Fibroblast of lung (primary cell): ENCODE measurements at regions not wholly inside any gene's neighbourhood (a gene's known extent, or its start where the extent isn't known, plus 50 kb on each side); places are given as distances from the start of the nearest gene placed in this dataset.

Source experiments
- DNase-seq, 2 donors: peaks; one replicate each; pipeline versions ENCODE4 v3.0.0 to v3.0.0-alpha.2; 2010; ENCODE audit warnings: low read depth in 2 of 2
- H2AFZ ChIP-seq: 2 replicates; pipeline ENCODE4 v1.5.1; 2012; ENCODE audit warnings: low read length, control low read depth, inconsistent platforms
- H3K27ac ChIP-seq: 2 replicates; pipeline ENCODE4 v1.5.1; 2011; ENCODE audit warnings: low read length, control low read depth; ENCODE audit not compliant: insufficient read depth
- H3K27me3 ChIP-seq: 2 replicates; pipeline ENCODE4 v1.5.1; 2011; ENCODE audit warnings: mild to moderate bottlenecking, low read length; ENCODE audit not compliant: control insufficient read depth, insufficient read depth
- H3K36me3 ChIP-seq: 2 replicates; pipeline ENCODE4 v1.5.1; 2011; ENCODE audit warnings: low read length; ENCODE audit not compliant: control insufficient read depth, insufficient read depth
- H3K4me1 ChIP-seq: 2 replicates; pipeline ENCODE4 v1.5.1; 2011; ENCODE audit warnings: low read length; ENCODE audit not compliant: control insufficient read depth, insufficient read depth; ENCODE audit errors: extremely low read depth
- H3K4me2 ChIP-seq: 2 replicates; pipeline ENCODE4 v1.5.1; 2011; ENCODE audit warnings: low read length, control low read depth; ENCODE audit not compliant: insufficient read depth; ENCODE audit errors: extremely low read depth
- H3K4me3 ChIP-seq, 4 experiments: fragments of 200-600 bp in 1 of 4; sonication (generic) in 1 of 4; replicated peaks in 1 of 4; 2 replicates each; pipeline ENCODE4 v1.5.1; 2011 to 2016; ENCODE audit warnings: low read length in 4 of 4, low read depth in 3 of 4, mild to moderate bottlenecking in 3 of 4, control low read depth in 2 of 4, inconsistent platforms in 1 of 4, mixed read lengths in 1 of 4; ENCODE audit not compliant: insufficient read depth in 1 of 4; ENCODE audit errors: control extremely low read depth in 1 of 4
- H3K79me2 ChIP-seq: 2 replicates; pipeline ENCODE4 v1.5.1; 2012; ENCODE audit warnings: mild to moderate bottlenecking, low read length, inconsistent platforms; ENCODE audit not compliant: control insufficient read depth, insufficient read depth
- H3K9ac ChIP-seq: 2 replicates; pipeline ENCODE4 v1.5.1; 2011; ENCODE audit warnings: mild to moderate bottlenecking, low read length, control low read depth; ENCODE audit not compliant: insufficient read depth
- H3K9me3 ChIP-seq: 2 replicates; pipeline ENCODE4 v1.5.1; 2012; ENCODE audit warnings: low read depth, low read length; ENCODE audit not compliant: control insufficient read depth, insufficient read depth
- H4K20me1 ChIP-seq: 2 replicates; pipeline ENCODE4 v1.5.1; 2011; ENCODE audit warnings: low read length; ENCODE audit not compliant: control insufficient read depth, insufficient read depth; ENCODE audit errors: extremely low read depth
- CTCF ChIP-seq, 2 donors: IDR thresholded peaks in 1 of 2; conservative IDR thresholded peaks in 1 of 2; 1 replicate in 1 of 2; 2 replicates in 1 of 2; pipeline ENCODE4 v1.5.1; 2011 to 2012; ENCODE audit warnings: low read length in 2 of 2, control low read depth in 1 of 2, inconsistent platforms in 1 of 2, low read depth in 1 of 2, mild to moderate bottlenecking in 1 of 2
- EZH2 ChIP-seq: IDR thresholded peaks from 2 replicates; pipeline ENCODE4 v1.5.1; 2012; ENCODE audit warnings: low read length, control low read depth, mild to moderate bottlenecking; ENCODE audit errors: missing control alignments

GRCh38 chr13:53507741-53508140 is 479.1 kb downstream of the OLFM4 start:
- Histone ChIP-seq H3K4me1 (no peaks in the 10 kb centered on the region), H3K9ac (no peak overlapping the region), H3K4me3 (no peak overlapping the region), H3K36me3 (no peaks in the 10 kb centered on the region), H2AFZ (no peak overlapping the region), H3K27ac (no peak overlapping the region), H3K79me2 (no peaks in the 10 kb centered on the region), H3K9me3 (no peaks in the 10 kb centered on the region), H3K27me3 (no peaks in the 10 kb centered on the region), H4K20me1 (no peaks in the 10 kb centered on the region), H3K4me2 (no peak overlapping the region)
- DNase-seq, result no peak
- TF ChIP-seq EZH2 (no peak), CTCF (conservative IDR thresholded peaks at IDR 0.05 in 1 of 2, IDR thresholded peaks at IDR 0.05 in 1 of 2; ENCODE audit: low read depth in 1 of 2, low read length in 2 of 2) (no peak)

- H3K36me3 ChIP-seq, result no peaks in the 10 kb centered on the region
- H3K9me3 ChIP-seq, result no peaks in the 10 kb centered on the region
- no peak overlapping the region for H2AFZ ChIP-seq
- DNase-seq, result no peak
- no peak overlapping the region for H3K4me2 ChIP-seq
- H3K79me2 ChIP-seq, result no peaks in the 10 kb centered on the region
- H3K27ac ChIP-seq, result no peak overlapping the region
- TF ChIP-seq CTCF (conservative IDR thresholded peaks at IDR 0.05 in 1 of 2, IDR thresholded peaks at IDR 0.05 in 1 of 2; ENCODE audit: low read depth in 1 of 2, low read length in 2 of 2) (no peak), EZH2 (no peak)
- H4K20me1 ChIP-seq, result no peaks in the 10 kb centered on the region
- H3K9ac ChIP-seq, result no peak overlapping the region
- H3K4me1 ChIP-seq, result no peaks in the 10 kb centered on the region
- no peaks in the 10 kb centered on the region for H3K27me3 ChIP-seq
- no peak overlapping the region for H3K4me3 ChIP-seq
These were observed 484.0 kb downstream of the OLFM4 start for GRCh38 chr13:53512635-53513034.

GRCh38 chr13:53513226-53513625 is 484.6 kb downstream of the OLFM4 start:
- no peaks in the 10 kb centered on the region for H3K4me1 ChIP-seq
- no peak overlapping the region for H2AFZ ChIP-seq
- no peak overlapping the region for H3K9ac ChIP-seq
- no peak overlapping the region for H3K4me2 ChIP-seq
- H3K79me2 ChIP-seq, result no peaks in the 10 kb centered on the region
- H3K27ac ChIP-seq, result no peak overlapping the region
- no peaks in the 10 kb centered on the region for H3K9me3 ChIP-seq
- no peak overlapping the region for H3K4me3 ChIP-seq
- TF ChIP-seq CTCF (conservative IDR thresholded peaks at IDR 0.05 in 1 of 2, IDR thresholded peaks at IDR 0.05 in 1 of 2; ENCODE audit: low read depth in 1 of 2, low read length in 2 of 2), result no peak
- no peak for TF ChIP-seq EZH2
- DNase-seq, result no peak
- no peaks in the 10 kb centered on the region for H3K27me3 ChIP-seq
- H3K36me3 ChIP-seq, result no peaks in the 10 kb centered on the region
- H4K20me1 ChIP-seq, result no peaks in the 10 kb centered on the region
